ENCODE measurements at regions not wholly inside any gene's neighbourhood (a gene's known extent, or its start where the extent isn't known, plus 50 kb on each side); places are given as distances from the start of the nearest gene placed in this dataset.
"Not testable (repeated sequence)": the region's sequence is repeated elsewhere in the genome, so short reads cannot be mapped to it uniquely, and the experiment has no call there.

DNA sequence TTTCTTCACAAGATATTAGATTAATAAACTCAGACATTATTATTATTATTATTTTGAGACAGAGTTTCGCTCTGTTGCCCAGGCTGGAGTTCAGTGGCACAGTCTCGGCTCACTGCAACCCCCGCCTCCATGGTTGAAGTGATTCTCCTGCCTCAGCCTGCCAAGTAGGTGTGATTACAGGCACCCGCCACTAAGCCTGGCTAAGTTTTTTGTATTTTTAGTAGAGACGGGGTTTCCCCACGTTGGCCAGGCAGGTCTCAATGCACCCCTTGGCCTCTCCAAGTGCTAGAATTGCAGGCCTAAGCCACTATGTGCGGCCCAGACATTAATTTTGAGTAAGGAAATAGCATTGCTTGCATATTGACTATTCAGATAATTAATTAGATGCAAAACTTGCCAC is 554.9 kb upstream of the LRFN5 start:
- DNase-seq, result no peak

DNA sequence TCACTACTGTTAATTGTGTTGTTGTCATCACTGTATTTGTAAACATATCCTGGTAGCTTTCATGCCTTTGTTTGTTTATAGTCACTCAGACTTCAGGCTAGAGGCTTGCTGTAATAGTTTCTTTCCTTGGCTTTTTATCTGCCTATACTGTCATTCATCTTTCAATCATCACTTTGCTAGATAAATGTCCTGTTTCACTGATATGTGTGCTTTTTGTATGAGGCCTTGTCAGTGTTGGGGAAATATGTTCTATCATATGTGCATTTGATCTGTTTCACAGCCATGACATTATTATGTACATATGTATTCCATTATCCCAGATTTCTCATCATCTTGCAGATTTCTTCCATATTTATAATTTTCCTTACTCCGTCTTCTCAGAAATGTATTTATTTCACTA is 558.9 kb upstream of the LRFN5 start:
- DNase-seq, result no peak

DNA sequence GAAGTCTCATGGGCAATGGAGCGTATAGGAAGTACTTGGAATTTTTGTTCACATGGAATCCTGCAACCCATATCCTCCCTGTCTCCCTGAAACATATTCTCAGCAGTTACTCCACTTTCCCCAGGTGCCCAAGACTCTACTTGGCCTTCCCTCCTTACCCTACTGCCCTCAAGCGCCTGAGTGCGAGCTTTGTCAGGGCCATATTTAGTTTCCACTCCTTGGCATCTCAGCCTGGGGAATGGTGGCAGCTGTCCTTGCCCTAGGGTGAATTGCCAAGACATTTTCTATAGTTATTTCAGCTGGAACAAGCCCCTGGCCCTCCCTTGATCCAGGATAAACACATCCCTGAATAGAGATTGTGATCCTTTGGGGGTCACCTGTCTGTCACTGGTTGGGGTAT is 569.3 kb upstream of the LRFN5 start:
- no peak for DNase-seq

DNA sequence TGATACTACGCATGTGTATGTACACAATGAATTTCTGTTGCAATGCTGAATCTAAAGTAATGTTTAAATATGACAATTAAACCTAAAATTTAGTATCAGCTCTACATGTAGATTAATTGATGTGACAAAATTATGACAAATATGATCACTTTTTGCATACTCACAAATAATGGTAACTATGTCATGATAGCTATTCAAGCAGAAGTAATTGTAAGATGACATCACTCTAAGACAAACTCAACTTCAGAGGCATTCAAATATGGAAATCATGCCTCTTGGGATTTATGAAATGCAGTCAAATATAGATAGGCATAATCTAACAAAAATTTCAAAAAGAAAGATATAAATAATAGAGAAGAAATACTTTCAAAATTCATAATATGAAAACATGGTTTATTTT is 571.7 kb upstream of the LRFN5 start:
- no peak for DNase-seq

DNA sequence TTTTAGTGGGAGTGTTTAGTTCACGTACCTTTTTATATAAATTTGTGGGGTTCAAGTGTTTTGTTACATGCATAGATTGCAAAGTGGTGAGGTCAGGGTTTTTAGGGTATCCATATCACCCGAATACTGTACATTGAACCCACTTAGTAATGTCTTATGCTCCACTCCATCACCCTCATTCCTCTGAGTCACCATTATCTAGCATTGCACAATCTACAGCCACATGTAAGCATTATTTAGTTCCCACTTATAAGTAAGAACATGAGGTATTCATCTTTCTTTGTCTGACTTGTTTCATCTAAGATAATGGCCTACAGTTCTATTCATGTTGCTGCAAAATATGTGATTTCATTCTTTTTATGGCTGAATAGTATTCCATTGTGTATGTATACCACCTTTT is 583.7 kb upstream of the LRFN5 start:
- no peak for DNase-seq

DNA sequence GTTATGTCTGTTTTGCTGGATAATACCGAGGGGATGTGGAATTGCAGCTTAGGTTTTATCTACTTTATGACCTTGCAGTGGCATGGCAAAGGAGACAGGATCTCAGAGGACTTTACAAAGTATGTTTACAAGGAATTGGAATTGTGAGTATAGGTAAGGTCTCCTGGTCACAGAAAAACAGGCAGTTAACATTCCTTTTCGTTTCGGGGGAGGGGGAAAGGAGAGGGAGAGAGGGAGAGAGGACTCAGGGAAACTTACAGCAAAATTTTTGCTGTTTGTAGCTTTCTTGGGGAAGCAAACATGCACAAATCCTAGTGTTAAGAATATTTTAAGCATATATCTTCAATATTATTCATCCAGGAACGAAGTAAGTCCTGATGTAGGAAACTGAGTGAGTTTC is 590.5 kb upstream of the LRFN5 start:
- no peak for DNase-seq

DNA sequence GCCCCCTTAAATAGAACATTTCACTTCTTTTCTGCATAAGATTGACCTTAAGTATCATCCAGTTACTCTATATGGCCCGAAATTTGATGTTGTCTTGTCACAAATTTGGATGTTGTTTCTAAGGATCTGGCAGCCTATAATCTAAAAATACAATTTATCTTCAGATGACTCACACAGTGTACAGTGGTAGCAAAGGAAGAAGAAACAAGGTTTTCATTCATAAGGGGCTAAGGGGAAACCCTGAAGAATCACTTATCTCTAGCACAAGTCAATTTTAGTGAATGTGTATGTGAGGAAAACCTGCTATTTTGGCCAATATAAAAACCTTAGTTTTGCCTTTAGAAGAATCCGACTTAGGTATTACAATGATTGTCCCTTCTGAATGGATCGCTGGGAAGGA is 606.3 kb upstream of the LRFN5 start:
- DNase-seq, result no peak

DNA sequence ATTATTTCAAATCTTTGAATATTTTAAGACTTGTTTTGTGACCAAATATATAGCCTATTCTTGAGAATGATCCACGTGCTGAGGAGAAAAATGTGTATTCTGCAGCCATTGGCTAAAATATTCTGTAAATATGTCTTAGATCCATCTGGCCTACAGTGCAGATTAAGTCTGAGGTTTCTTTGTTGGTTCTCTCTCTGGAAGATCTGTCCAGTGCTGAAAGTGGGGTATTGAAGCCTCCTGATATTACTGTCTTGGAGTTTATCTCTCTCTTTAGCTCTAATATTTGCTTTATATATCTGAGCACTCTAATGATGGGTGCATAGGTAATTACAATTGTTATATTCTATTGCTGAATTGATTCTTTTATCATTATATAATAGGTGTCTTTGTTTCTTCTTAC is 617.4 kb upstream of the LRFN5 start:
- no peak for DNase-seq

DNA sequence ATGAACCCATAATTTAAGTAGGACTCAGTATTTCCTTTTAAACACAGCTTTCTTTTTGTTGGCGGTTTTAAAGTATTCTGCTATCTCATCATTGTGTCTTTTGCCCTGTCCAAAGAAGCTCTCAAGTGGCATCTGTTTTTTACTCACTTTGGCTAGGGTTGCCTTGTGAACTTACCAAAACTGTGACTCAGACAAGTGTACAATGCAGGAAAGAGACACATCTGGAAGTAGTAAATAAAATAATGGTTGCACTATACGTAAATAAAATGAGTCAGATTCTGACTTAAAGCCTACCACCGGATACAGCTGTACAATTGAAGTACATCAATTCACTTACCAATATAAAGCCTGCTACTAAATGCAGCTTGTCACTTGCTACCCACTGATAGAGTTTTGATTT is 619.2 kb upstream of the LRFN5 start:
- DNase-seq, result no peak

DNA sequence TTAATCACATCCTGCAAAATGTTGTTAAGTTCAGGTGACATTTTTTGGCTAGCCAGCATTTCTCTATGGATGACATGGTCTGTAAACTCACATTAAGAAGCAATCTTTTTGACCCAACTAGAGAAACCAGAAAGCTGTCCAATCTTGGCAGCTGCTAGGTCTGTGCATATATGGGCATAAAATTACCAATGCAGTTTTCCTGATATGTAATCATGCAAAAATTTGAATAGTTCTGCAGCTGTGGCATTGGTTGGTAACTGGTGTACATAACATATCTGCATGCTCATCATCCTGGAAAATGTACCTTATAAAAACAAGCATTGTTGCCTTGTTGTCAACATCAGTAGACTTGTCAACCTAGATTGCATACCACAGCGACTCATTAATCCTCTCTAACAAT is 620.0 kb upstream of the LRFN5 start:
- no peak for DNase-seq

DNA sequence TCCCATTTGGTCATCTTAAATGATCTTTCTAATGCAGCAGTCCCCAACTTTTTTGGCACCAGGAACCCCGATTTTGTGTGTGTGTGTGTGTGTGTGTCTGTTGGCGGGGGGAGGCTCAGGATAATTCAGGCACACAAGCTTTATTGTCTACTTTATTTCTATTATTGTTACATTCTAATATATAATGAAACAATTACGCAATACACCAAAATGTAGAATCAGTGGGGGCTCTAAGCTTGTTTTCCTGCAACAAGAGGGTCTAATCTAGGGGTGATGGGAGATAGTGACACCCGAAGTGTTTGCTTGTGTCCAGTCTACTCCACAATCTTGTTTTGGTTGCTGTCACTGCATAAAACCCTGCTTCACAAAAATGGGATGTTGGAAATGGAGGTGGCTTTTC is 621.1 kb upstream of the LRFN5 start:
- no peak for DNase-seq

DNA sequence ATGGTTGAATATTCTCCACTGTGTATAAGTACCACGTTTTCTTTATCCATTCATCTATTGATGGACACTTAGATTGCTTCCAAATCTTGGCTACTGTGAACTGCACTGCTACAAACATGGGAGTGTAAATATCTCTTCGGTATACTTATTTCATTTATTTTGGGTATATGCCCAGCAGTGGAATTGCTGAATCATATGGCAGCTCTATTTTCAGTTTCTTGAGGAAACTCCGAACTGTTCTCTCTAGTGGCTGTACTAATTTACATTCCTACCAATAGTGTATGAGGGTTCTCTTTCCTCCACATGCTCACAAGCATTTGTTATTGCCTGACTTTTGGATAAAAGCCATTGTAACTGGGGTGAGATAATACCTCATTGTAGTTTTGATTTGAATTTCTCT is 623.1 kb upstream of the LRFN5 start:
- no peak for DNase-seq

DNA sequence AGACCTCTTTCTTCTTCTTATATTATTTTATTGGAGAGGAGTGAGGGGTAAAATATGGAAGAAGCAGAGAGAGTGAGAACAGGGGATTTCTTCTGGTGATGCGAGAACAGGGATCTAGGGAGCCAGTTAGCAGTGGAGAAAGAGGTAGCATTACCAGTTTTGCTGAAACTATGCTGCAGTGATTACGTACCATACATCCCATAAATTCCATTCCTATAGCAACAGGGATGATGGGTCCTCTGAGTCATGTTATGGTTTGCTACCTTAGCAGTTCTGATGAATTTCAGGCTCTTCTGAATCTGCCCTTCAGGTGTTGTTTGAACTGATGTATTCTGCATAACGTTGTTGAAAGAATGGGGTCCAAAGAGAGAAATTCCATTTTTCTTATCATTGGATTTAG is 625.4 kb upstream of the LRFN5 start:
- DNase-seq, result no peak

DNA sequence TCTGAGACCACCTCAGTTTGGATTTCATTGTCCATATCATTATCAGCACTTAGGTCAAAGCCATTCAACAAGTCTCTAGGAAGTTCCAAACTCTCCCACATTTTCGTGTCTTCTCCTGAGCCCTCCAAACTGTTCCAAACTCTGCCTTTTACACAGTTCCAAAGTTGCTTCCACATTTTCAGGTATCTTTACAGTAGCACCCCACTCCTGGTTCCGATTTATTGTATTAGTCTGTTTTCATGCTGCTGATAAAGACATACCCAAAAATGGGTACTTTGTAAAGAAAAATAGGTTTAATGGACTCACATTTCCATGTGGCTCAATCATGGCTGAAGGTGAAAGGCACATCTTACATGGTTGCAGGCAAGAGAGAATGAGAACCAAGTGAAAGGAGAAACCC is 646.4 kb upstream of the LRFN5 start:
- DNase-seq, result not testable (repeated sequence)

DNA sequence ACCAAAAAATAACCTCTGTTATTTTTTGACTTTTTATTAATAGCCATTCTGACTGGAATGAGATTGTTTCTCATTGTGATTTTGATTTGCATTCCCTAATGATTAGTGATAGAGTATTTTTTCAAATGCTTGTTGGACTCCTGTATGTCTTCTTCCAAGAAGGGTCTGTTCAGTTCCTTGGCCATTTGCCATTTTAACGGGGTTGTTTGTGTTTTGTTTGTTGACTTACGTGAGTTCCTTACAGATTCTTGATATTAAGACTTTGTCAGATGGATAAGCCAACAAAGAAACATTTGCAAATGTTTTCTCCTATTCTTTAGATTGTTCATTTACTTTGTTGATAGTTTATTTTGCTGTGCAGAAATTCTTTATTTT is 651.6 kb upstream of the LRFN5 start:
- no peak for DNase-seq

DNA sequence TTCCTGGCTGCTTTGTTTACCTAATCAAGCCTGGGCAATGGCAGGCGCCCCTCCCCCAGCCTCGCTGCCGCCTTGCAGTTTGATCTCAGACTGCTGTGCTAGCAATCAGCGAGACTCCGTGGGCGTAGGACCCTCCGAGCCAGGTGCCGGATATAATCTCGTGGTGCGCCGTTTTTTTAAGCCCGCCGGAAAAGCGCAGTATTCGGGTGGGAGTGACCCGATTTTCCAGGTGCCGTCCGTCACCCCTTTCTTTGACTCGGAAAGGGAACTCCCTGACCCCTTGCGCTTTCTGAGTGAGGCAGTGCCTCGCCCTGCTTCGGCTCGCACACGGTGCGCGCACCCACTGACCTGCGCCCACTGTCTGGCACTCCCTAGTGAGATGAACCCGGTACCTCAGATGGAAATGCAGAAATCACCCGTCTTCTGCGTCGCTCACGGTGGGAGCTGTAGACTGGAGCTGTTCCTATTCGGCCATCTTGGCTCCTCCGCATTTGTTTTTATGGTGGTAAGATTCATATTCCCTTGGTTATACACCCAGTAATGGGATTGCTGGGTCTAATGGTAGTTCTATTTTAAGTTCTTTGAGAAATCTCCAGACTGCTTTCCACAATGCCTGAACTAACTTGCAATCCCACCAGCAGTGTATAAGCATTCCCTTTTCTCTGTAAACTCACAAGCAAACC is 652.1 kb upstream of the LRFN5 start:
- not testable (repeated sequence) for DNase-seq

DNA sequence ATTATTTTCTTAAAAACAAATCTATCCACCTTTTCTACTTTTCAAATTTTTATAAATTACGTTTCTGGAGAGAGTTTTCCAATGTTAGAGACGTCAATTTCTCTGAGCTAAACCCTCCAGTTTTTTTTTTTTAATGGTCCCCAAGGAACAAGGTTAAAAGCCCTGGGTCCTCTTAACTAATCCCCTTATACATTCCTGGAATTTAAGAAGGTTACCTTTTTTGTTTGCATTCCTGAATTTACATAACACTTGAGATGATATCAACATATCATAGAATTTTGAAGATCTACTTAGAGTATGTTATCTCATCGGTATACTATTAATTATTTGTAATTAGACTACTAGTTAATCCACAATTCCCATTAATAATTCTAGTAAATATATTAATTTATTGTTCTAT is 662.2 kb upstream of the LRFN5 start:
- no peak for DNase-seq

DNA sequence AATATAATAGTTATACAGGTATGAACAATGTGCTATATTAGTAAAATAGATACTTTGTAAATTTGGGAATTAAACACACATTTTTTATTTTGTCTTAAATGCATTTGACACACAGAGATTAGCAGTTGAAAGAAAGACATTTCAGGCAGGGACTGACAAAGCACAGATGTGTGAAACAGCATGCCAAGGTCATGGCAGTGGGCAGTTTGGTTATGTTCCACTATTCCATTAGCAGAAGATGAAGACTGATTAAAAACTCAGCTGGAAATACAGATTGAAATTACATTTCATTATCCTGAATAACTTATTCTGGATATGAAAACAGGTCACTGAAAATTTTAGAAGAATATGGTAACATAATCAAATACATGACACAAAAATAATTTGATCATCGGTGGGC is 669.8 kb upstream of the LRFN5 start:
- DNase-seq, result no peak

DNA sequence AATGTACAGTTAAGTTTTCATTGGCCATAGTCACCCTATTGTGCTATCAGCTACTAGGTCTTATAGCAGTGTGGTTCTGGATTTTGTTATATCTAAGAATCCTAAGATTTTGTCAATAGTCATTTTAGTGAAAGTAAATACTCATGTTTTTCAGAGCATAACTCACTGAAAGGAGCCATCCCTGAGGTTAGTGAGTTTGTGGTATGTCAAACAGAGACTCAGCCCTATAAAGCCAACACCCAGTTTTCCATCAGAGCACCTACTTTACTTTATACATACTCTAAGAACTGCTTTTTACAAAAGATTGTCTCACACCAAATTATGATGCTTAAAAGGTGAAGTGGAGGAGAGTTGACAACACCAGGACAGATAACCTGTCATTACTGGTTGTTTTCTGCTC is 686.3 kb upstream of the LRFN5 start:
- DNase-seq, result no peak

DNA sequence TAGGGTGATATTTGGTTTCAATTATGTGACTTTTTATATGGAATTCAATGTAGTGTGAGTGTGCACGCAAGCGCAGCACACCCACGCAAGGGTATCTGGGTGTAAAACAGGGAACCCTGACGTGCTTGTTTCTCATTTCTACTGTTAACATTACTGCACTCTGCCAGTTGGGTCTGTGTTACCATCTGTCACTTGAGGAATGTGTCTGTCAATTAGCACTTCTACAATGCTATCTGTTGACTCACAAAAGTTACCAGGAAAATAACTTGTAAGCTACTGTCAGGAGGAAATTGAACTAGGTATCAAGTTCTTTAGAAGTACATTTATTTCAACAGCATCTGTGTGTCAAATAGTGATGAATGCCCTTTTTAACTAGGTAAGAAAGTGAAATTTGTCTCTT is 695.5 kb upstream of the LRFN5 start:
- DNase-seq, result no peak

DNA sequence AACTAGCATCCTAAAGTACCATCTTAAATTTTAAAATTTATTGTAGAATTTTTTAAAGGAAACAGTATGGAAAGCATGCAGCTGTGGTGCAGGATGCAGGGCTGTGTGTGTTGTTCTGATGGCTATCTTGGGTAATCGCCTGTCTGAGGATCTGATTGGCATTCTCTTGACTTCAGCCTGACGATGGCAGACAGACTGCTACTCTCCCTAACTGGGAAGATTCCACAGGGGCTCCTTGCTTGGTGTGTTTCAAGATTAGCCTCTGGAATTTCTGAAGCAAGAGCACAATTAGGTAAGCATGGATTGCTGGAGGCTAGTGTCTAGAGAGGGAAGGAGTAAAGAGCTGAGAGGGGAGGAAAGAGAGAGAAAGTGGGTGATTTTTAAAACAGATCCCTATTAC is 696.8 kb upstream of the LRFN5 start:
- no peak for DNase-seq

DNA sequence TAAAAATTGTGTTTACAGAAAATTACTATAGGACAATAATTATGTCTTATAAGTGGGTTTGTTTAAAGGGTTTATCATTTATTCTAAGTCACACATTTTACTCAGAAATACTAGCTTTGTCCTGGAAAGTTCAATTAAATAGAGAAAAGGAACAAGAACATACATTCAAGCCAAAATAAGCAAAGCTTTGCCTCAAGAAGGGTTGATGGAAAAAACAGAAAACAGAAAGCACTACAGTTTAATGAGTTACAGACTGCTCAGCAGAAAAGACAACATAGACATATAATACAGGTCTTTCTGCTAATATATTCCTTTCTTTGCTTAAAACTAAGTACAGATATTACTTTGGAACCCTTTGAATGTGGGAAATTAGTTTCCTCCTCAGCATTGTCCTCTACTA is 703.0 kb upstream of the LRFN5 start:
- no peak for DNase-seq

DNA sequence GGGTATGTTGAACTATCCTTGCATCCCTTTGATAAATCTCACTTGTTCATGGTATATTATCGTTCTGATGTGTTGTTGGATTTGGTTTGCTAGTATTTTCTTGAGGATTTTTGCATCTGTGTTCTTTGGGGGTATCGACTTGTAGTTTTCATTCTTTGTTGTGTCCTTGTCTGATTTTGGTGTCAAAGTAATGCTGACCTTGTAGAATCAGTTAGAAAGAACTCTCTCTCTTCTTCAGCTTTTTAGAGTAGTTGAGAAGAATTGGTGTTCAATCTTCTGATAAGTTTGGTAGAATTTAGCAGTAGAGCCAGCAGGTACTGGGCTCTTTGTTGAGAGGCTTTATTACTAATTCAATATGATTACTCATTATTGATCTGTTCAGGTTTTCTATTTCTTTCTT is 707.2 kb upstream of the LRFN5 start:
- no peak for DNase-seq

DNA sequence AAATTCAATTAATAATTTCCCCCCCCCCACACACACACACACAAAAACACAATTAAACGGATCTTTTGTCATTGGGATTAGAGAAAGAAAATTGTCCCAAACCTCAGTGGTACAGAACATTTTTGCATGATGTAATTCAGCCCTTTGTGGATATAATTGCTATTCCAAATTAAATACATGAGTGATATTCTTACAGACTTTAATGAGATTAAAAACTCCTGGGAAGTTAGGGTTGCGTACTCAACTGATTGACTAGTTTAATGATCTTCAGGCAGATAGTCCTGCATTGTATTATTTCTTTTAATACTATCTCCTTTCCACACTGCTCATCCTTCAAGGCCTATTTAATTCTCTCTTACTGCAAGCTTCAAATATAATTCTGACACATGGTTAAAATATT is 711.8 kb upstream of the LRFN5 start:
- no peak for DNase-seq

DNA sequence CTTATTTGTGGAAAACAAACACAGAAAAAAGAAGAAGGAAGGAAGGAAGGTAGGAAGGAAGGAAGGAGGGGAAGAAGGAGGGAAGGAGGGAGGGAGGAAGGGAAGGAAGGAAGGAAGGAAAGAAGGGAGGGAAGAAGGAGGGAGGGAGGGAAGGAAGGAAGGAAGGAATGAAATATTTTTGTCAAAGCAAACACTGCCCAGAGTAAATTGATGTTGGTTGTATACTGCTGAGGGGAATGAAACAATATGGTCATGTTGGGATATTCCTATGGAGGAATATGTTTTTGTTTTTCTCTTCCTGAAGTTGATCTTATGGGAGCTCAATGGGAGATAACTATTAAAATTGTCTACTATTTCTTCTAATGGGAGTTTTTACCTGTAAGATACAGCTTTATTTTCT is 717.5 kb upstream of the LRFN5 start:
- DNase-seq, result no peak

DNA sequence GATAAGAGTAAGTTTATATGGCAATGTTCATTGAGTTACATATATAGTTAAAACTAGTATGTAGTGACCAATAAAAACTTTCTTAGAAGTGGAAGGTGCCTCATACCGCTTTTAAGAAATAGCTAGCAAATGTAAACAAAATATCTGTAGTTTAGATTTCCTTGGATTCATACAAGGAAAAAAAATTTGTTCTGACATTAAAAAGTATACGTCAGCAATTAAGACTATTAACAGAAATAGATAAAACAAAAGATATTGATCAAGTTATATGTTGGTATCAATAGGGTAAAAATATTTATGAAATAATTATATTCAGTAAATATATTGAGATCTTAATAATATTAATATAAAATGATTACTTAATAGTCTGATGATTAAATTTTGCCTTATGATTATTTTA is 718.8 kb upstream of the LRFN5 start:
- DNase-seq, result no peak
